Erythroblast (primary cell): ENCODE measurements at regions not wholly inside any gene's neighbourhood (a gene's known extent, or its start where the extent isn't known, plus 50 kb on each side); places are given as distances from the start of the nearest gene placed in this dataset.

Experiments used
- GATA1 ChIP-seq: IDR thresholded peaks from 2 replicates; pipeline ENCODE4 v1.6.1; 2011; ENCODE audit warnings: low read depth, mild to moderate bottlenecking, control low read depth, low read length, moderate library complexity
- POLR2A ChIP-seq: IDR thresholded peaks from 2 replicates; pipeline ENCODE4 v1.6.1; 2011; ENCODE audit warnings: mild to moderate bottlenecking, low read length

GRCh38 chr7:34523226-34523918, 134.6 kb upstream of the NPSR1 start:
- TF ChIP-seq POLR2A = no peak
- TF ChIP-seq GATA1 = no peak
